ENCODE measurements at regions not wholly inside any gene's neighbourhood (a gene's known extent, or its start where the extent isn't known, plus 50 kb on each side); places are given as distances from the start of the nearest gene placed in this dataset.

- no peaks in the 10 kb centered on the region for H3K36me3 Mint-ChIP-seq (ENCODE audit: low read depth)
- H3K9me3 Mint-ChIP-seq = peaks cover 28% of the 10 kb centered on the region
- no peaks in the 10 kb centered on the region; the same call in 1 of the 2 replicates for H3K27me3 Mint-ChIP-seq (ENCODE audit: insufficient read depth)
- H3K4me3 Mint-ChIP-seq = no peak overlapping the region
- no peak for TF ChIP-seq CTCF (IDR thresholded peaks at IDR 0.05)
- DNase-seq = no peak
- H3K27ac Mint-ChIP-seq = no peak overlapping the region
- H3K4me1 Mint-ChIP-seq (ENCODE audit: low read depth) = no peaks in the 10 kb centered on the region
These were observed 165.5 kb upstream of the EDIL3 start for GRCh38 chr5:84550222-84550621.

GRCh38 chr5:84549054-84549453 lies 164.4 kb upstream of the EDIL3 start:
- H3K4me1 Mint-ChIP-seq (ENCODE audit: low read depth) = no peaks in the 10 kb centered on the region
- TF ChIP-seq CTCF (IDR thresholded peaks at IDR 0.05) = no peak
- peaks cover 27% of the 10 kb centered on the region for H3K9me3 Mint-ChIP-seq
- H3K4me3 Mint-ChIP-seq = no peak overlapping the region
- no peak for DNase-seq
- no peaks in the 10 kb centered on the region for H3K36me3 Mint-ChIP-seq (ENCODE audit: low read depth)
- H3K27me3 Mint-ChIP-seq (ENCODE audit: insufficient read depth) = no peaks in the 10 kb centered on the region; the same call in 1 of the 2 replicates
- no peak overlapping the region for H3K27ac Mint-ChIP-seq

GRCh38 chr5:84546686-84547085 lies 162.0 kb upstream of the EDIL3 start:
- H3K27ac Mint-ChIP-seq = no peak overlapping the region
- H3K4me3 Mint-ChIP-seq = no peak overlapping the region
- no peak for TF ChIP-seq CTCF (IDR thresholded peaks at IDR 0.05)
- no peaks in the 10 kb centered on the region for H3K36me3 Mint-ChIP-seq (ENCODE audit: low read depth)
- no peak for DNase-seq
- H3K4me1 Mint-ChIP-seq (ENCODE audit: low read depth) = no peaks in the 10 kb centered on the region
- H3K9me3 Mint-ChIP-seq = peaks cover 18% of the 10 kb centered on the region
- no peaks in the 10 kb centered on the region for H3K27me3 Mint-ChIP-seq (ENCODE audit: insufficient read depth)

- TF ChIP-seq CTCF (IDR thresholded peaks at IDR 0.05) = no peak
- Mint-ChIP-seq H3K36me3 (ENCODE audit: low read depth) (no peaks in the 10 kb centered on the region), H3K27me3 (ENCODE audit: insufficient read depth) (no peaks in the 10 kb centered on the region), H3K9me3 (peaks cover 22% of the 10 kb centered on the region), H3K27ac (no peak overlapping the region), H3K4me3 (no peak overlapping the region), H3K4me1 (ENCODE audit: low read depth) (no peaks in the 10 kb centered on the region)
- no peak for DNase-seq
These were observed 152.1 kb upstream of the EDIL3 start for GRCh38 chr5:84536797-84537196.

GRCh38 chr5:84535281-84535680 lies 150.6 kb upstream of the EDIL3 start:
- Mint-ChIP-seq H3K36me3 (ENCODE audit: low read depth) (no peaks in the 10 kb centered on the region), H3K27me3 (ENCODE audit: insufficient read depth) (no peaks in the 10 kb centered on the region), H3K9me3 (peaks cover 22% of the 10 kb centered on the region), H3K4me3 (no peak overlapping the region), H3K27ac (no peak overlapping the region), H3K4me1 (ENCODE audit: low read depth) (no peaks in the 10 kb centered on the region)
- no peak for DNase-seq
- no peak for TF ChIP-seq CTCF (IDR thresholded peaks at IDR 0.05)

- no peak overlapping the region for H3K4me3 Mint-ChIP-seq
- H3K27ac Mint-ChIP-seq = no peak overlapping the region
- no peaks in the 10 kb centered on the region for H3K36me3 Mint-ChIP-seq (ENCODE audit: low read depth)
- no peak for TF ChIP-seq CTCF (IDR thresholded peaks at IDR 0.05)
- H3K4me1 Mint-ChIP-seq (ENCODE audit: low read depth) = no peaks in the 10 kb centered on the region
- DNase-seq = no peak
- H3K27me3 Mint-ChIP-seq (ENCODE audit: insufficient read depth) = no peaks in the 10 kb centered on the region
- peaks cover 10% of the 10 kb centered on the region for H3K9me3 Mint-ChIP-seq
These were observed 139.8 kb upstream of the EDIL3 start for GRCh38 chr5:84524491-84524890.
